ENCODE measurements at regions not wholly inside any gene's neighbourhood (a gene's known extent, or its start where the extent isn't known, plus 50 kb on each side); places are given as distances from the start of the nearest gene placed in this dataset.
A peak's percentile ranks its signal among the peaks of the same experiment; 100 is the strongest.

- H3K36me3 ChIP-seq (ENCODE audit: insufficient read depth, low read length): no peaks in the 10 kb centered on the region
- no peak overlapping the region for H3K4me2 ChIP-seq (ENCODE audit: low read length)
- H3K9me3 ChIP-seq (replicated peaks; ENCODE audit: low read length): no peaks in the 10 kb centered on the region
- H3K9ac ChIP-seq (ENCODE audit: low read depth, low read length): no peak overlapping the region
- peaks cover 4% of the 10 kb centered on the region for H3K4me1 ChIP-seq (ENCODE audit: control insufficient read depth, insufficient read depth, low read length)
- H3K4me3 ChIP-seq (ENCODE audit: low read length): no peak overlapping the region
- H3K27me3 ChIP-seq (ENCODE audit: control insufficient read depth, insufficient read depth, low read length): no peaks in the 10 kb centered on the region
Measured at GRCh38 chr2:206368484-206368883, 74.8 kb upstream of the ADAM23 start.

GRCh38 chr2:206368933-206369569, 74.3 kb upstream of the ADAM23 start:
- no peak overlapping the region for H3K9ac ChIP-seq (ENCODE audit: low read depth, low read length)
- H3K4me2 ChIP-seq (ENCODE audit: low read length): no peak overlapping the region

GRCh38 chr2:206375956-206376355, 67.4 kb upstream of the ADAM23 start:
- Histone ChIP-seq H3K36me3 (ENCODE audit: insufficient read depth, low read length) (no peaks in the 10 kb centered on the region), H3K4me2 (ENCODE audit: low read length) (no peak overlapping the region), H3K4me3 (ENCODE audit: low read length) (no peak overlapping the region), H3K9me3 (replicated peaks; ENCODE audit: low read length) (no peaks in the 10 kb centered on the region), H3K4me1 (ENCODE audit: control insufficient read depth, insufficient read depth, low read length) (peaks cover 11% of the 10 kb centered on the region), H3K27me3 (ENCODE audit: control insufficient read depth, insufficient read depth, low read length) (no peaks in the 10 kb centered on the region), H3K9ac (ENCODE audit: low read depth, low read length) (no peak overlapping the region)

More at GRCh38 chr2:206368933-206369569, 74.3 kb upstream of the ADAM23 start:
- H3K9me3 ChIP-seq (replicated peaks; ENCODE audit: low read length): no peaks in the 10 kb centered on the region
- H3K4me1 ChIP-seq (ENCODE audit: control insufficient read depth, insufficient read depth, low read length): peaks cover 4% of the 10 kb centered on the region
- H3K4me3 ChIP-seq (ENCODE audit: low read length): no peak overlapping the region
- H3K27me3 ChIP-seq (ENCODE audit: control insufficient read depth, insufficient read depth, low read length): no peaks in the 10 kb centered on the region
- H3K36me3 ChIP-seq (ENCODE audit: insufficient read depth, low read length): no peaks in the 10 kb centered on the region

GRCh38 chr2:206378835-206379234, 64.5 kb upstream of the ADAM23 start:
- Histone ChIP-seq H3K9ac (ENCODE audit: low read depth, low read length) (peak overlapping the region; percentile 60), H3K4me2 (ENCODE audit: low read length) (peak overlapping the region; percentile 76), H3K36me3 (ENCODE audit: insufficient read depth, low read length) (no peaks in the 10 kb centered on the region), H3K27me3 (ENCODE audit: control insufficient read depth, insufficient read depth, low read length) (no peaks in the 10 kb centered on the region), H3K4me1 (ENCODE audit: control insufficient read depth, insufficient read depth, low read length) (peaks cover 11% of the 10 kb centered on the region), H3K9me3 (replicated peaks; ENCODE audit: low read length) (no peaks in the 10 kb centered on the region), H3K4me3 (ENCODE audit: low read length) (peak overlapping the region; percentile 53)

- Histone ChIP-seq H3K9me3 (replicated peaks; ENCODE audit: low read length) (no peaks in the 10 kb centered on the region), H3K4me1 (ENCODE audit: control insufficient read depth, insufficient read depth, low read length) (peaks cover 11% of the 10 kb centered on the region), H3K36me3 (ENCODE audit: insufficient read depth, low read length) (no peaks in the 10 kb centered on the region), H3K9ac (ENCODE audit: low read depth, low read length) (peak overlapping the region; percentile 60), H3K27me3 (ENCODE audit: control insufficient read depth, insufficient read depth, low read length) (no peaks in the 10 kb centered on the region), H3K4me2 (ENCODE audit: low read length) (peak overlapping the region; percentile 76), H3K4me3 (ENCODE audit: low read length) (peak overlapping the region; percentile 53)
Measured at GRCh38 chr2:206379266-206379665, 64.1 kb upstream of the ADAM23 start.

GRCh38 chr2:206379886-206380285, 63.4 kb upstream of the ADAM23 start:
- no peaks in the 10 kb centered on the region for H3K27me3 ChIP-seq (ENCODE audit: control insufficient read depth, insufficient read depth, low read length)
- H3K4me1 ChIP-seq (ENCODE audit: control insufficient read depth, insufficient read depth, low read length): peaks cover 11% of the 10 kb centered on the region
- no peak overlapping the region for H3K9ac ChIP-seq (ENCODE audit: low read depth, low read length)
- no peak overlapping the region for H3K4me3 ChIP-seq (ENCODE audit: low read length)
- H3K36me3 ChIP-seq (ENCODE audit: insufficient read depth, low read length): no peaks in the 10 kb centered on the region
- H3K4me2 ChIP-seq (ENCODE audit: low read length): peak overlapping the region; percentile 76
- no peaks in the 10 kb centered on the region for H3K9me3 ChIP-seq (replicated peaks; ENCODE audit: low read length)

- Histone ChIP-seq H3K36me3 (ENCODE audit: insufficient read depth, low read length) (no peaks in the 10 kb centered on the region), H3K4me2 (ENCODE audit: low read length) (no peak overlapping the region), H3K4me3 (ENCODE audit: low read length) (no peak overlapping the region), H3K4me1 (ENCODE audit: control insufficient read depth, insufficient read depth, low read length) (peaks cover 11% of the 10 kb centered on the region), H3K9me3 (replicated peaks; ENCODE audit: low read length) (no peaks in the 10 kb centered on the region), H3K27me3 (ENCODE audit: control insufficient read depth, insufficient read depth, low read length) (no peaks in the 10 kb centered on the region), H3K9ac (ENCODE audit: low read depth, low read length) (no peak overlapping the region)
Measured at GRCh38 chr2:206381881-206382280, 61.5 kb upstream of the ADAM23 start.

GRCh38 chr2:206383669-206384068, 59.7 kb upstream of the ADAM23 start:
- H3K27me3 ChIP-seq (ENCODE audit: control insufficient read depth, insufficient read depth, low read length): no peaks in the 10 kb centered on the region
- H3K4me3 ChIP-seq (ENCODE audit: low read length): no peak overlapping the region
- no peak overlapping the region for H3K4me2 ChIP-seq (ENCODE audit: low read length)
- H3K36me3 ChIP-seq (ENCODE audit: insufficient read depth, low read length): no peaks in the 10 kb centered on the region
- H3K4me1 ChIP-seq (ENCODE audit: control insufficient read depth, insufficient read depth, low read length): peaks cover 7% of the 10 kb centered on the region
- H3K9me3 ChIP-seq (replicated peaks; ENCODE audit: low read length): no peaks in the 10 kb centered on the region
- H3K9ac ChIP-seq (ENCODE audit: low read depth, low read length): no peak overlapping the region

- Histone ChIP-seq H3K4me3 (ENCODE audit: low read length) (no peak overlapping the region), H3K4me2 (ENCODE audit: low read length) (no peak overlapping the region), H3K36me3 (ENCODE audit: insufficient read depth, low read length) (no peaks in the 10 kb centered on the region), H3K9ac (ENCODE audit: low read depth, low read length) (no peak overlapping the region), H3K27me3 (ENCODE audit: control insufficient read depth, insufficient read depth, low read length) (no peaks in the 10 kb centered on the region), H3K4me1 (ENCODE audit: control insufficient read depth, insufficient read depth, low read length) (peaks cover 5% of the 10 kb centered on the region), H3K9me3 (replicated peaks; ENCODE audit: low read length) (no peaks in the 10 kb centered on the region)
Measured at GRCh38 chr2:206387808-206388207, 55.5 kb upstream of the ADAM23 start.

GRCh38 chr2:206388698-206389097, 54.6 kb upstream of the ADAM23 start:
- no peaks in the 10 kb centered on the region for H3K9me3 ChIP-seq (replicated peaks; ENCODE audit: low read length)
- H3K27me3 ChIP-seq (ENCODE audit: control insufficient read depth, insufficient read depth, low read length): no peaks in the 10 kb centered on the region
- H3K4me1 ChIP-seq (ENCODE audit: control insufficient read depth, insufficient read depth, low read length): peaks cover 5% of the 10 kb centered on the region
- no peak overlapping the region for H3K9ac ChIP-seq (ENCODE audit: low read depth, low read length)
- no peak overlapping the region for H3K4me3 ChIP-seq (ENCODE audit: low read length)
- H3K4me2 ChIP-seq (ENCODE audit: low read length): no peak overlapping the region
- H3K36me3 ChIP-seq (ENCODE audit: insufficient read depth, low read length): no peaks in the 10 kb centered on the region

- Histone ChIP-seq H3K9me3 (replicated peaks; ENCODE audit: low read length) (no peaks in the 10 kb centered on the region), H3K36me3 (ENCODE audit: insufficient read depth, low read length) (no peaks in the 10 kb centered on the region), H3K9ac (ENCODE audit: low read depth, low read length) (no peak overlapping the region), H3K4me2 (ENCODE audit: low read length) (no peak overlapping the region), H3K27me3 (ENCODE audit: control insufficient read depth, insufficient read depth, low read length) (no peaks in the 10 kb centered on the region), H3K4me1 (ENCODE audit: control insufficient read depth, insufficient read depth, low read length) (peaks cover 5% of the 10 kb centered on the region), H3K4me3 (ENCODE audit: low read length) (no peak overlapping the region)
Measured at GRCh38 chr2:206389164-206389563, 54.2 kb upstream of the ADAM23 start.

GRCh38 chr2:206390181-206390580, 53.2 kb upstream of the ADAM23 start:
- no peak overlapping the region for H3K4me3 ChIP-seq (ENCODE audit: low read length)

More at GRCh38 chr2:206390181-206390580, 53.2 kb upstream of the ADAM23 start:
- Histone ChIP-seq H3K27me3 (ENCODE audit: control insufficient read depth, insufficient read depth, low read length) (no peaks in the 10 kb centered on the region), H3K4me2 (ENCODE audit: low read length) (no peak overlapping the region), H3K36me3 (ENCODE audit: insufficient read depth, low read length) (no peaks in the 10 kb centered on the region), H3K9me3 (replicated peaks; ENCODE audit: low read length) (no peaks in the 10 kb centered on the region), H3K9ac (ENCODE audit: low read depth, low read length) (no peak overlapping the region), H3K4me1 (ENCODE audit: control insufficient read depth, insufficient read depth, low read length) (peaks cover 5% of the 10 kb centered on the region)
